Large intestine (tissue), 3 donors: ENCODE measurements at regions not wholly inside any gene's neighbourhood (a gene's known extent, or its start where the extent isn't known, plus 50 kb on each side); places are given as distances from the start of the nearest gene placed in this dataset.
A peak's percentile ranks its signal among the peaks of the same experiment; 100 is the strongest.

ENCODE experiments used
- DNase-seq, 2 donors: peaks; one replicate each; pipeline versions ENCODE4 v3.0.0 to v3.0.0-alpha.2; 2013
- H3K27ac ChIP-seq: one replicate; pipeline ENCODE4 v1.5.1; 2013; ENCODE audit warnings: low read length
- H3K27me3 ChIP-seq: 2 replicates; pipeline ENCODE4 v1.6.1; 2013; ENCODE audit warnings: low read length; ENCODE audit not compliant: control insufficient read depth, insufficient read depth
- H3K36me3 ChIP-seq: 2 replicates; pipeline ENCODE4 v1.6.1; 2013; ENCODE audit warnings: low read length; ENCODE audit not compliant: control insufficient read depth, insufficient read depth
- H3K4me1 ChIP-seq: one replicate; pipeline ENCODE4 v1.6.1; 2013; ENCODE audit warnings: low read length; ENCODE audit not compliant: control insufficient read depth, insufficient read depth
- H3K4me3 ChIP-seq: one replicate; pipeline ENCODE4 v1.5.1; 2013; ENCODE audit warnings: low read length
- H3K9me3 ChIP-seq: one replicate; pipeline ENCODE4 v1.6.1; 2013; ENCODE audit warnings: mild to moderate bottlenecking, low read depth, low read length, moderate library complexity; ENCODE audit not compliant: control insufficient read depth
- WGBS: methylation state at CpG from one replicate; pipeline ENCODE4 v1.1.5; 2013; ENCODE audit warnings: low lambda C conversion rate; ENCODE audit not compliant: insufficient coverage; 5-methylcytosine and 5-hydroxymethylcytosine counted together

DNA sequence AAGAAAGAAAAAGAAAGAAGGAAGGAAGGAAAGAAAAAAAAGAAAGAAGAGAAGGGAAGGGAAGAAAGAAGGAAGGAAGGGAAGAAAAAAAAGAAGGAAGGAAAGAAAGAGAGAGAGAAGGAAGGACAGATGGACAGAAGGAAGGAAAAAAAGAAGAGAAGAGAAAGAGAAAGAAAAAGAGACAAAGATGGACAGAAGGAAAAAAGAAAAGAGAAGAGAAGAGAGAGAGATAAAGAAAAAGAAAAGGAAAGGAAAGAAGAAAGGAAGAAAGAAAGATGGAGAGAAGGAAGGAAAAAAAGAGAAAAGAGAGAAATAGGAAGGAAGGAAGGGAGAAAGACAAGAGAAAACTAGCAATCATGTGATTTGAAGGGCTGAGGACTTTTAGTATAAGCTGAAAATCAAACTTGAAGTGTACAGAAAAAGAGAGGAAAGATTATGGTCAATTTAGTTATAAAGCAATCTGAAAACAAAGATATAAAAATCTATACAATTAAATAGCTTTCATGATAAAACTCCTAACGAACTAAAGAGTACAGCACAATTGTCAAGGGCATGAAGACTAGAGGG, 115.3 kb downstream of the LTN1 start:
- H3K36me3 ChIP-seq: peaks cover 45% of the 10 kb centered on the region

DNA sequence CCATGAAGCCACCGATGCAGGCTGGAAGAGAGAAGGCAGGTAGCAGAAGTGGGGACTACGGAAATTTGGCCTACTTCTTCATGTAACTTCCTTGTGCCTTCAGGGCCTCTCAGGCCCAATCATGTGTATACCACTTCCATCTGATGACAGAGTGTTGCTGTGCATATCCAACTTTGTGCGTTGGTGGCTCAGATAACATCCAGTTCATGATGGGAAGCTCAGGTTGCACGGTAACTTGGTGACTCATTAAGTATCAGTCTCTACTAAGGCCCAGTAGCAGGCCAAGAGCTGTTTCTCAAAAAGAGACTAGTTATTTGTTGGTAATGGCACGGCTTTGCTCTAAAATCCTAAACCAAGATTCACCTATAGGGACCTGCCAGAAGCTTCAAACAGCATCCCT, 117.6 kb downstream of the LTN1 start:
- no peak overlapping the region for H3K27ac ChIP-seq
- H3K36me3 ChIP-seq: peaks cover 51% of the 10 kb centered on the region
- no peak for DNase-seq

More for the DNA sequence above, 115.3 kb downstream of the LTN1 start:
- H3K27me3 ChIP-seq: no peaks in the 10 kb centered on the region
- 100% methylated on average over 1 of the region's 1 CpG for WGBS
- DNase-seq: no peak
- no peak overlapping the region for H3K4me3 ChIP-seq
- H3K27ac ChIP-seq: no peak overlapping the region
- no peaks in the 10 kb centered on the region for H3K9me3 ChIP-seq
- no peaks in the 10 kb centered on the region for H3K4me1 ChIP-seq

DNA sequence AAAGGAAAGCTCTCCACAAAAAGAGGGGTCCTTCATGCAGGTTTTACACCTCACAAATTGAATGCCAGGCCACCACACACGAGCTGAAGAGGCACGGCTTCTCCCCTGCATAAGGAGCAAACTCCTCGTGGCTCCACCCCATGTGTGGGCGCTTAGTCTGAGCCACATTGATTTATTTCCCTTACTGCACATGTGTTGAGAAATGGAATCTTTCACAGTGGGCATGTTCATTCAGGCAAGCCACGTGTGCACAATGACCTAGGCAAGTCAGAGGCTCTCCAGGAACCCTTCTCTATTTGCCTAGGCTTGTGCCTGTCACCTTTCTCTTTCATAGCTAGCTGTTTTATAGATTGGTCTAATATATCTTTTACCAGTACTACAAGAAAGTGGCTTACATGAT, 120.5 kb downstream of the LTN1 start:
- Histone ChIP-seq H3K36me3 (peaks cover 46% of the 10 kb centered on the region), H3K4me3 (no peak overlapping the region), H3K9me3 (no peaks in the 10 kb centered on the region), H3K27me3 (no peaks in the 10 kb centered on the region), H3K27ac (peak overlapping the region; percentile 57), H3K4me1 (no peaks in the 10 kb centered on the region)
- DNase-seq: peak in 1 of 2 donors; percentile 8
- no CpG with 5 or more reads among the region's 5 CpGs for WGBS

More for the DNA sequence above, 117.6 kb downstream of the LTN1 start:
- Histone ChIP-seq H3K4me1 (no peaks in the 10 kb centered on the region), H3K27me3 (no peaks in the 10 kb centered on the region), H3K4me3 (no peak overlapping the region), H3K9me3 (no peaks in the 10 kb centered on the region)
- 0% methylated on average over 1 of the region's 5 CpGs for WGBS

DNA sequence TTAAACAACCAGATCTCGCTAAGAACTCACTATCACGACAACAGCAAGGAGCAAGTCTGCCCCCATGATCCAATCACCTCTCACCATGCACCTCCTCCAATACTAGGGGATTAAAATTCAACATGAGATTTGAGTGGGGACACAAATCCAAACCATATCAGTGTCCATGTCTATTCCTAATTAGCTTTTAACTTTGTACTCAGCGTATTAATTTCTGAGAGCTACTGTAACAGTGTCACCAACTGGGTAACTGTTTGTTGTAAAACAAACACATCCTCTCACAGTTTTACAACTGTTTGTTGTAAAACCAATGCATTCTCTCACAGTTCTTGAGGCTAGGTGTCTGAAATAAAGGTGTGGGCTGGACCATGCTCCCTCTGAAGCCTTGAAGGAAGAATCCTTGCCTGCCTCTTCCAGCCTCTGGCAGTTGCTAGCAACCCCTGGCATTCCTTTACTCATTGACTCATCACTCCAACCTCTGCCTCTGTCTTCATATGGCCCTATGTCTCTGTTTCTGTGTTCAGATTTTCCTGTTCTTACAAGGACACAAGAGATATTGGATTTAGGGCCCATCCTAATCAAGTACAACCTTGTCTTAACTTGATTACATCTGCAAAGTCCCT, 121.2 kb downstream of the LTN1 start:
- Histone ChIP-seq H3K27ac (peak overlapping the region; percentile 57), H3K9me3 (no peaks in the 10 kb centered on the region), H3K4me1 (no peaks in the 10 kb centered on the region), H3K4me3 (no peak overlapping the region), H3K36me3 (peaks cover 44% of the 10 kb centered on the region), H3K27me3 (no peaks in the 10 kb centered on the region)
- DNase-seq: peak; percentile 48 to 80
- no CpG with 5 or more reads among the region's 3 CpGs for WGBS

DNA sequence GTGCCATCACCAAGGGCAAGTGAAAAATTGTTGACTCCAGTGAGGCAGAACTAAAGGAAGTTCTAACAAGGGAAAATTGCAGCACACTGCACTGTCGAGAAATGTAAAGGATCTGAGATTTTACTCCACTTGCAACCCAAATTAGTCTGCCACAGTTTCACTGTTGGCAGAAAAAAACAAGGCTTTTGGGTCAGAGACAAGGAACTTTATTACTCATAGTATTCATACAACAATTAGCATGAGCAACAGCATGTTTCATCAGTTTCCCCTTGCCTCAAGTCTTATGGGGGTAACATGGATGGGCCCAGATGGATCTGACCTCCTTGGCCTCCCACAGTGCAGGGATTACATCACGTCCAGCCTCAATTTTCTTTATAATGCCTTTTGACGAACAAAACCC, 125.3 kb downstream of the LTN1 start:
- no peak for DNase-seq
- Histone ChIP-seq H3K36me3 (peaks cover 12% of the 10 kb centered on the region), H3K27ac (no peak overlapping the region), H3K4me3 (no peak overlapping the region), H3K4me1 (no peaks in the 10 kb centered on the region), H3K27me3 (no peaks in the 10 kb centered on the region), H3K9me3 (no peaks in the 10 kb centered on the region)
- WGBS: 100% methylated on average over 1 of the region's 3 CpGs

DNA sequence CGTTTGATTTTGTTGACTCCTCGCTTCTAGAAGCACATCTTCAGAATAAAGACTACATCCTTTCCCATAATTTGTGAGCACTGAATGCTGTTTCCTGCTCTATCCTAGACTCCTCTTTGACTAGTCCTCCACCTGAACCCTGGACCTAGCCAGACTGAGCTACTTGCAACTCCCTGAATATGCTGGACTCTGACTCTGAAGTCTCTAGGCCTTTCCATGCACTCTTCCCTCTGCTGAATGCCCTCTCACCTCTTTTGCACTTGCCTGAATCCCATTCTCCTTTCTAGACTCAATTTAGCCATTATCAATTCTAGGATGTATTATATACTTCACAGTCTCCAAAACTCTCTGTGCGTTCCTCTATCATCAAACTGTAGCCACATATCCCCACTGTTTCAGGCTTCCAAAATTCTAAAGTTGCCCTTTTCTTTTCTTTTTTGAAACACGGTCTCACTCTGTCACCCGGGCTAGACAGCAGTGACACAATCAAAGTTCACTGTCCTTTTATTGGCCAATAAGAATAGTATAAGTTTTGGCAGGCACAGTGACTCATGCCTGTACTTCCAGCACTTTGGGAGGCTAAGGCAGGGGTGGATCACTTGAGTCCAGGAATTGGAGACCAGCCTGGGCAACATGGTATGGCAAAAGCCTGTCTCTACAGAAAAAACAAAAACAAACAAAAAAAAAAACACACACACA, 127.0 kb downstream of the LTN1 start:
- Histone ChIP-seq H3K36me3 (peaks cover 4% of the 10 kb centered on the region), H3K4me1 (no peaks in the 10 kb centered on the region), H3K27ac (no peak overlapping the region), H3K9me3 (no peaks in the 10 kb centered on the region), H3K27me3 (no peaks in the 10 kb centered on the region), H3K4me3 (no peak overlapping the region)
- WGBS: 100% methylated on average over 1 of the region's 5 CpGs
- no peak for DNase-seq

DNA sequence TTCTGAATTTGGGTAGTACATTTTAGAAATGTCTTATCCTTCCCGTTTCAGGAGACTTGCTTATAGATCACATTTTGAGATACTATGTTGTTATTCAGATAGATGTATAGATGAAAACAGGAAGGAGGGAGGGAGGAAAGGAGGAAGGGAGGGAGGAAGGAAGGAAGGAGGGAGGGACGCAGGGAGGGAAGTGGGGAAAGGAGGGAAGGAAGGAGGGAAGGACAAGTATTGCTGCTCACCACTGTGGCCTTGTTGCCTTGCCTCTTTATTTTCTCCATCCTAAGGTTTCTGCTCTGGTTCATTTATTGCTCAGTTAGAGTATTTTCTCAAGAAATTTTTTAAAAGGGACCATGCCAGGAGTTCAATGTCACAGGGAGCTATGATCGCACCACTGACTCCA, 134.3 kb downstream of the LTN1 start:
- H3K9me3 ChIP-seq: peaks cover 2% of the 10 kb centered on the region
- DNase-seq: no peak
- H3K4me1 ChIP-seq: peaks cover 4% of the 10 kb centered on the region
- peaks cover 2% of the 10 kb centered on the region for H3K36me3 ChIP-seq
- WGBS: 100% methylated on average over 1 of the region's 3 CpGs
- peak overlapping the region; percentile 41 for H3K27ac ChIP-seq
- no peaks in the 10 kb centered on the region for H3K27me3 ChIP-seq
- no peak overlapping the region for H3K4me3 ChIP-seq

DNA sequence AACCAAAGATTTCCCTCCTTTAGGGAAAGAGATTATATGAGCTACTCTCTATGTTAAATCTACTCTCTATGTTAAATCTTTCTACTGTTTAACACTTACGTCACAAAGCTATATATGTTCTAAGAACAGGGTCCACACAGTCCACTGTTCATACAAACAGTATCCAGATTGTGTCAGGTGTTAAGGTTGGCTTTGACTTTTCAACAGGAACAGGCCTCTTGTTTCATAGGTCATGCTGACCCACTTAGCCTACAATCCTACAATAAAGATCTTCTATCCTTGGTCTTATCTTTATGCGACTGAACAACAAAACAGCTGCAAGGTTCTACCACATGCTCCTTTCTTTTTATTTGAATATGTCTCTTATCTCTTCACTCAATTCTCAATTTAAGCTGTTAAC, 134.9 kb downstream of the LTN1 start:
- Histone ChIP-seq H3K4me3 (no peak overlapping the region), H3K27ac (peak overlapping the region; percentile 68), H3K36me3 (peaks cover 2% of the 10 kb centered on the region), H3K9me3 (peaks cover 2% of the 10 kb centered on the region), H3K27me3 (no peaks in the 10 kb centered on the region), H3K4me1 (peaks cover 4% of the 10 kb centered on the region)
- peak; percentile 56 to 73 for DNase-seq
- WGBS: 27% methylated on average over 2 of the region's 2 CpGs

DNA sequence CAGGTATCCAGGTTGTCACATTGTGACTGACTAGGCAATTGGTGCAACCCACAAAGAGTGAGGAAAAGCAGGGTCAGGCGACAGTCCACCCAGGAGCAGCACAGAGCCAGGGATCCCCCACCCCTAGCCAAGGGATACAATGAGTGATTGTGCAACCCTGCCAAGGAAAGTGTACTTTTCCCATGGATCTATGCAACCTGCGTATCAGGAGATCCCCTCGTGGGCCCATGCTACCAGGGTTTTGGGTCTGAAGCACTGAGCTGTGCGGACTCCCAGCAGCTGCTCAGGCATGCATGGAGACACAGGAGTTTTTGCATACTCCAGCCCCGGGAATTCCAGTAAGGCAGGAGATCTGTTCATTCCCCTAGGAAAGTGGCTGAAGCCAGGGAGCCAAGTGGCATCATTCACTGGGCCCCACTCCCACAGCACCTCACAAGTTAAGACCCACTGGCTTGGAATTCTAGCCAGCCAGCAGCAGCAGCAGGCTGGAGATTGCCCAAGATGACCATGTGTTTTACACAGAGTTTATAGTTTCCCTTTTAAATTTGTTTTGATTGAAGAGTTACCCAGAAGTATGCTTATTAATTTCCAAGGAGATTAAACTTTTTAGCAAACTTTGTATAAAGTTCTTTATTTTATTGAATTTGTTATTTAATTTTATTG, 136.0 kb downstream of the LTN1 start:
- Histone ChIP-seq H3K27me3 (no peaks in the 10 kb centered on the region), H3K27ac (no peak overlapping the region), H3K9me3 (peaks cover 2% of the 10 kb centered on the region), H3K4me1 (peaks cover 4% of the 10 kb centered on the region), H3K4me3 (no peak overlapping the region), H3K36me3 (peaks cover 2% of the 10 kb centered on the region)
- WGBS: no CpG with 5 or more reads among the region's 5 CpGs
- DNase-seq: no peak

DNA sequence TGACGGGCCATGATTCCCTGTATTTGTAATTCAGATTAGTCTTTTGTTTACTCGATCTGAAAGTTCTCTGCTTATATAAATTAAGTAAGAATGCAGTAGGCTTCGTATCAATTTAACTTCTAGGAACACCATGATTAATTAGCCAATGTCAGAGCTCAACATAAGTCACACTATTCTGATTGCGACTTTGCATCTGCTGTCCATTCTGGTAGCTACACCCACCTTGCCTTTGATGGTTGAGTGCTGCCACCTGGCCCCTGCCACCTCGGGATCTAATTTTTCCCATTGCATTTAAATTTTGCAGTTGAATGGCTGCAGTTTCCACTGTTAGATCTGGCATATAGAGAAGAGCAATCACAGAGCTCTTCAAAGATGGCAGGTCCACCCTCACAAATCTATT, 140.0 kb downstream of the LTN1 start:
- no peaks in the 10 kb centered on the region for H3K27me3 ChIP-seq
- no peak overlapping the region for H3K27ac ChIP-seq
- WGBS: no CpG with 5 or more reads among the region's 5 CpGs
- no peaks in the 10 kb centered on the region for H3K9me3 ChIP-seq
- no peak overlapping the region for H3K4me3 ChIP-seq
- H3K4me1 ChIP-seq: no peaks in the 10 kb centered on the region
- no peaks in the 10 kb centered on the region for H3K36me3 ChIP-seq
- no peak for DNase-seq
